ENCODE measurements at regions not wholly inside any gene's neighbourhood (a gene's known extent, or its start where the extent isn't known, plus 50 kb on each side); places are given as distances from the start of the nearest gene placed in this dataset.

DNA sequence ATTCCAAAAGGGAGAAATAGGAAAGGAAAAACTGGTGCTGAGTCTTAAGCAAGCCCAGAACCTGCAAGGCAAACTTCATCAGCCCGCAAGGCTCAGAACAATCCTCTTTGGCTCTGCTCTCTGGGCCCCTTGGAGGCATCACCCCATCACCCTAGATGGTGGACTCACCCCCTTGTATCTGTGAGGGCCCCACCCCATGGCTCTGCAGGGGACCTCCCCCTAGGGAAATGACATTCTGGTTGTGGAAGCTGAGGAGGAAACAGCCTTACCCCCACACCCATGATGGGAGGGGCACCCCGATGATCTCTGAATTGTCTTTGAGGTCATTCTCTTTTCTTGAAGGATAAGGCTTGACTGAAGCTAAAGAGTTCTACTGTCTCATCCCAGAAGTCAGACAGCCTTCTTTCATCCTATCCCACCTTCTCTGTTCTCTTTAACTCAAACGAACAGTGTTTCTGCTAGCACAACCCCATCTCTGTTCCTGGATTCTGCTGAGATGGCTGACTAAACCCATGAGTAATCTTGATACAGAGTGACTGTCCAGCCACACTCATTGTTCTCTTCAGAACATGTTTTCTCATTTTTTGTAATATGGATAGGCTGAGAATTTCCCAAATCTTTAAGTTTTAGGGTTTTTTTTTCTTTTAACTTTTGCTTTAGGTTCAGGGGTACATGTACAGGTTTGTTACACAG lies 492.1 kb upstream of the MYT1L start:
- no peak for DNase-seq

DNA sequence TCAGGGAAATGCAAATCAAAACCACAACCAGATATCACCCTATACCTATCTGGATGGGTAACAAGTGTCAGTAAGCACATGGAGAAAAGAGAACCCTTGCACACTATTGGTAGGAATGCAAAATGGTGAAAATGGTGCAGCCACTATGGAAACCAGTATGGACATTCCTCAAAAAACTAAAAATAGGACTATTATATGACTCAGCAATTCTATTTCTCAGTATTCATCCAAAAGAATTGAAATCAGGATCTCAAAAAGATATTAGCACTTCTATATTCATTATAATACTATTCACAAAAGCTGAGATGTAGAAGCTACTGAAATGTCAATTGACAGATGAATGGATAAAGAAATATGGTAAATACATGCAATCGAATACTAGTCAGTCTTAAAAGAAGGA lies 491.1 kb upstream of the MYT1L start:
- no peak for DNase-seq

DNA sequence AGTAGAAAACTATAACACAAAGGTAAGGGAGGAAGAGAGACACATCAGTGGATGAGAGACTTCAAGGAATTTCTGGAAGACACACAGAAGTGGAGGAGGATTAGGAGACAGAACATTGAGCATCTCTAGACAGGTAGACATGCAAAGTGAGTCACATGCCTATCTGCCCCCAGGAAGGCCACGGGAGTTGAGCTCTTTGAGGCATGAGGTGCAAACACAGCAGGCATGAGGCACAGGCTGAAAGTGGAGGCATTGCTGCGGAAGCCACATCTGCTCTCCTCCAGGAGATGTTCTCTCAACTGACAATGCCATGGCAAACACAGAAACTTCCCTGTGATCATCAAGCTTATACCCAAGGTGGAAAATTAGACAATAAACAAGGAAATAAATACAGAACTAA lies 481.6 kb upstream of the MYT1L start:
- DNase-seq: no peak

DNA sequence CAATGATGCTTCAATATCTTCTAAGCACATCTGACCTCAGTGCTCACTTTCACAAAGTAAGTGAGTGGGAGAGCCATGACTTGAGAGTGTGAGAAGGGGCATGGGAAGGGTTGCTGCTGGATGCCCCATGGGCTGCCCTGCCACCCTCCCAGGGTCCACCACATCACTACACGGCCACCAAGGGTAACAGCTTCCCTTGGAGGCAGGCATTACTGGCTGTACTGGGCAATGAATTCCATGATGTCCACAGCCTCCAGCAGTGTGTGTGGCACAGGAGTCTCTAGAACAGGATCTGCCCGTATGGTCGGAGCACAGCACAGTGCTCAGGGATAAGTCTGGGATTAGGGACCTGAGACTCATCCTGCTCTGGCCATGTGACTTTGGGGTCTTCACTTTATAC lies 481.0 kb upstream of the MYT1L start:
- DNase-seq: no peak

DNA sequence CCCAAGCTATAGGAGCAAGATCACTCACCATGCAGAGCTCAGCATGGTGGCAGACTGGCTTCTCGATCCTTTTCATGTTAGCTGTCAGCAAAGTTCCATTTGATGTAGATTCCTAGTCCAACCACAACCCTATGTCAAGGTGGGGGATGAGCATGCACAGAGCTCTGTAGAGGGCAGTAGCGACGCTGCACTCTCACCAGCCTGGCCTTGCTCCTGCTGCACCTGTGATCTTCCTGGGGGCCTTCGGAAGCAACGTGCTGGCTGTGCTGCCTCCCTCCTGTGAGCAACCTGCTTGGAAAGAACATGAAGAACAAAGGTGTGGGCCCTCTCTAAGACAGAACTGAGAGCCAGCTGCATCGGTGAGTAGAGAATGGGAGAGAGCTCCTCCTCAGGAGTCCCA lies 479.4 kb upstream of the MYT1L start:
- DNase-seq: no peak

DNA sequence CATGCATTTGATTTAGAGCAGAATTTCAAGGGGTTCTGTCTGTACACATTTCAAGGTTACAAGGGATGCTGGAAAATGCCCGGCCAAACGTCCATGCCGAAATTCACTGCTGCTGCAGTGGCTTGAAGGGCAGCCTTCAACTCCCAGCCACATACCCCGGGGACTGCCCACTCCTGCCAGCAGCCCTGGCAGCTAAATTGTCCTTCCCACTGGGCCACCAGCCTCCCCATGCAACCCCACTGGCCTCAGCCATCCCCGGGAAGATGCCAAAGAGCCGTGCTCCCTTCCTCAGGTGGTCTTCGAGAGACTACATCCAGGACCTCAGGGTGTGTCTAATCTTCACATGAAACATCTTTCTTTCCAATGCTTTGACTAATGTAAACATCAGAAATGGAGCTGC lies 478.7 kb upstream of the MYT1L start:
- no peak for DNase-seq

DNA sequence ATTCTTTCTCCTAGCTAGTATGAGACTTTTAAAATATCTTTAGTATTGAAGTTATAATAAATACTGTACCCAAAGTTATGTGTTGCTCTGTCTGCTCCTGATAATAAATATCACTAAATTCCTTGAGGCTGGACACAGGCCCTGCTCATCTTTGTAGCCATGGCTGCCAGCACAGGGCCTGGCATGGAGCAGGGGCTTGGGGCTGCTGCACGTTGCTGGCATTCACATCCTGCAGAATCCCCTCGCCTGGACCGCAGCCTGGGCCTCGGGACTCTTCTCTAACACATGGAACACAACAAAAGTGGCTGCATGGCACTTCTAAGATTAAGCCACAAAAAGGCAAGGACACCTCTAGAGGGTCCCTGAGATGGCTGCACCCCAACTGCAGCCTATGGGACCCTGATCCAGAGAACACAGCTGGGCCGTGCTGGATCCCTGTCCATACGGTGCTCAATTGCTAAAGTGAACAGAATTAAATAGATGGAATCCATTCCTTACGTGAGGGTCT lies 477.5 kb upstream of the MYT1L start:
- no peak for DNase-seq

DNA sequence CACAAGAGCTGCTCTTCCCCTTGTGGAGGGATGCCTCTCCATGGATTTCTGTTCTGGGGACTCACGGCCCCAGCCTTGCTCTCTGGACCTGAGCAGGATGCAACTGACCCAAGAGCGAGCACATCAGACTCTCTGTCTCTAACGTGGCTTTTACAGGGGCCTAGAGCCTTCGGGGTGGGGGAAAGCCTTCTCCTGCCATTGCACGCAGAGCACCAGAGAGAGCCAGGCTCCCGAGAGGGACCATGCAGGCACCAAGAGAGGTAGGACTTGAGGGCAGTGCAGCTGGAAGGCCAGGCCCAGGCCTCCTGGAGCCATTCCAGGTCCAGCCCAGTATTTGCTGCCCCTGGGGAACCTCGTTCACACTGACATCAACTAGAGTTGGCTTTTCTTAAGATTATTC lies 475.6 kb upstream of the MYT1L start:
- DNase-seq: no peak

DNA sequence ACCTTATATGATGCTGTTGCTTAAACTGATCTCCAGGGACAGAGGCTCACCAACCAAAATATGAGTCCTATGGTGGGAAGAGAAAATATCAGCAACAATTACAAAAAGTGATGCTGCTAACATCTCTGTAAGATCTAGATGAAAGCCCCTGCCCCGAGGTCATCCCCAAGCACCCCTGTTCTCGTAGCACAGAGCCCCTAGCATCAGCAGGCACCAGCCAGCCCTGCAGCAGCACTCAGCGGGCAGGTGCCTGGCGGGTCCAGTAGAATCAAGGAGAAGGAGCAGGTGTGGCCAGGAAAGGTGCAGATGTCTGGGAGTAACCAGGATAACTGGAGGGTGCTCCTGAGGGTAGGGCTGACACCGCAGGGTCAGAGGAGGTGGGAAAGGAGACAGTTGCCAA lies 474.2 kb upstream of the MYT1L start:
- no peak for DNase-seq

DNA sequence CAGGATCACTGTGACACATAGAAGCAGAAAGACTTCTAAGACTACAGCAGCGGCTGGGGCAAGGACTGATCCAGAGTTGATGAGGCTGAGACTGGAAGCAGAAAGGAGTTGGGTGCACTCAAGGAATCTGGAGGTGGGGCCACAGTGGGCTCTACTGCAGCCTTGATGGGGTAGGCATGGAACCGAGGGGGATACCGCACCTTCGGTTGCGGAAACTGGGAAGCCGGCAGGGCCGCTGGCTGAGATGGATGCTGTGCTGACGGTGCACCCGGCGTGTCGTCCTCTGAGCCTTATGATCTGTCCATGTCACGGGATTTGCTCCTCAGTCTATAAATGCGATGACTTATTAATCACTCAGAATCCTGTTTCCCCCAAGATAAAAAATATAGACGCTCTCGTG lies 473.5 kb upstream of the MYT1L start:
- DNase-seq: no peak

DNA sequence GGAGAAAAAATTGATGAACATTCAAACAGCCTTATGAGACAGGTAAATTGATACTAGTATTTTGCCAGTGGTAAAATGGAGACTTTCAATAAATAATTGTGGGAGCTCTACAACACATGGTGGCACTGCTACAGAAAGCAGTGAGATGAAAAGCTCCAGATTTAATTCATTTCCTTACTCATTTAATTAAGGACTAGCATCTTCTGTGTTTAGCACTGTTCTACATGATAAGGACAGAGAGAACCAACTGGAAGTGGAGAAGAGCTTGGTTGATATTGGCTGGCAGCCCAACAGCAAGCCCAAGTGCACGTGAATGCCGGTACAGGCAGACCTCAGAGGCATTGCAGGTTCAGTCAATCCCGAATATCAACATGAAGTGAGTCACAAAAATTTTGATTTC lies 470.4 kb upstream of the MYT1L start:
- DNase-seq: no peak

DNA sequence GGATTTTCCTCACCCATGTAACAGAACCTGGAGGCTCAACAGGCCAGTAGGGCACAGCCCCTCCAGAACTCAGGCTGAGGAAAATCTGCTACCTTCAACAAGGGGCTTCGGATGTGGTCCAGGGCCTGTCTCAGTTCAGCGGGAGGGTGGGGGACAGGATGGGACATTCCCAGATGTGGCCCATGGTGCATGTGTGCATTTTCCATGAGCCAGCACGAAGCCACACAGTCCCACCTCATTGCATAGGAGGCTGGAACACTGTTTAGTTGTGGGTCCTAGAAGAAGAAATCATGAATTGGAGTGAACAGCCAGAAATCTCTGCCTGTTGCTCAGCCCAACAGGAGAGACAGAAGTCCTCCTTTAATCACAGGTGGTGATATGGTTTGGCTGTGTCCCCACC lies 469.6 kb upstream of the MYT1L start:
- no peak for DNase-seq

DNA sequence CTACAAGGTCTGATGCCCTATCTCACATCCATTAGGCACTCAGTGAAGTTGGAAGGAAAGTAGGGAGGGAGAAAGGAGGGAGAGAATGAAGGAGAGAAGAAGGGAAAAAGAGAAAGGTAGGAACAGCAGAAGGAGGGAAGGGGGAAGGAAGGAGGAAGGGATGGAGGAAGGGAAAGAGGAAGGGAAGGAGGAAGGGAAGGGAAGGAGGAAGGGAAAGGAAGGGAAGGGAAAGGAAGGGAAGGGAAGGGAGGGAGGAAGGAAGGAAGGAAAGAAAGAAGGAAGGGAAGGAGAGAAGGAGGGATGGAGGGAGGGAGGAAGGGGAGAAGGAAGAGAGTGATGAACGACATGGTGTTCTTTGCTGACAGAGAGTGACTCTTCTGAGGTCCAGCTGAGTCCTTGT lies 468.9 kb upstream of the MYT1L start:
- no peak for DNase-seq

DNA sequence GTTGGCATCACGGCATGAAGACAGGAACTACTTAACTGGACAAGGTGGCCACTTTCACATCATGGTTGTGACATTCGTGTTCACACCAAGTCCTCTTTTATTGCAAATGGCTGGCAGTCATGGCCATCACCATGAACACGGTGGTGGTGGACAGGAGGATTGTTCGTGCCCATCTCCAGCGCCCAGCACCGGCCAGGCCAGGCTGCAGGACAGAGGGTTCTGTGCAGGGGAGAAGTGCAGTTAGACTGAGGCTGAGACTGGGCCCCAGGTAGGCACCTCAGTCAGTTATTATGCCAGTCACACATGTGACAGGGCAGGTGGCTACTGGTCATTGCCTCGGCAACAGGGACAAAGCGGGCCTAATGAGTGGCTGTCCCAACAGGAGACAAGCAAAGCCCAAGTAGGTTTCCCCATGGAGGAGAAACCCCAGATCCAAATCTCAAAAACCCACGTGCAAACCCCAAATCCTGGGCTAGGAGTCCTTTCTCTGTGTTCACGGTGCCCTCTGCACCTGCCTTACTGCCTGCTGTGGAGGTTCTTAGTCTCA lies 468.1 kb upstream of the MYT1L start:
- DNase-seq: no peak

DNA sequence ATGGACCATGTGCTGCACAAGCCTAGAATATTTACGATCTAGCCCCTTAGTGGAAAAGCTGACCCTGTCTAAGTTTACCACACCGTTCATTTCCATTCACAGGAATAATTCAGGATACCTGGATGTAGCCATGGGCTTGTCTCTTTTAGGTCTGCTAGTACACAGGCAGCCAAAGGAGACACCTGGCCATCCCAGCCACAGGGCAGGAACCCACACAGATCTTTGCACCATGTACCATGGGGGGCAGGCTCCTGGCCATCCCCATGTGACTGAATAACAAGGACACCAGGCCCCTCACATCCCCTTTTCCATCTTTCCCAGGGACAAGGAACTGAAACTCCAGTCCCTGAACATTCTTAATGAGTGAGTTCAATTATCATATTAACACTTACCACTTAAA lies 467.3 kb upstream of the MYT1L start:
- DNase-seq: no peak

DNA sequence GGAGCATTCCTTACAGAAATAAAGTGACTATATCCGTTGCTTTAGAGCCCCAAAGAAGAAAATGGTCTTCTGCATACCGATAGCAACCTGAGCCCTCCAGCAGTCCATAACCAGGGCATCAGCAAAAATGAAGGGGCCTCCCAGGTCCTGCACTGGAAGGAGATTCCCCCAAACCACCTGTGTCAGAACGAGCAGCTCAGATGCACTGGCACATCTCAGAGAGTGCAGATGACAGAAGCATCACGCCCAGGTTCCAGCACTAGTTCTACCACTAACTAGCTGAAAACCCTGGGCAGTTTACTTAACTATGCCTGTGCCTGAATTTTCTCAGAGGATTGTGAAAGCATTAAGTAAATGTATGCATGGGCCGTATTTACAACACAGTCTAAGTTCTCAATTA lies 466.7 kb upstream of the MYT1L start:
- DNase-seq: no peak

DNA sequence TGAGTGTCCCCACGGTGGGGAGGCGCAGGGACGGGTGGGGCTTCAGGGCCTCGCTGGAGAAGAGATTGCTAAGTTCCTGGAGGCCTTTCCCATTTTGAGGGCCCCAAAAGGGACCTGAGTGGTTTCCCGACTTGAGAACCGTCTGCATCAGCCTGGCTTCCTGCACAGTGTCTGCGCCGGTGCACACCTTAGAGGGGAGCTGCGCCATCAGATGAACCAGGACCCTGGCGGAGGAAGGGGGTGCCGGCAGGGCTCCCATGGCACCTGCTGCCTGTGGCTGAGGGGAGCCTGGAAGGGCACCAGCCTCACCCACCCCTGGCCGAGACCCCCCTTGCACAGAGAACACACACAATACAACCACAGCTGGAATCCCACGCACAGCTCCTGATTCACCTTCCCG lies 465.1 kb upstream of the MYT1L start:
- DNase-seq: no peak

DNA sequence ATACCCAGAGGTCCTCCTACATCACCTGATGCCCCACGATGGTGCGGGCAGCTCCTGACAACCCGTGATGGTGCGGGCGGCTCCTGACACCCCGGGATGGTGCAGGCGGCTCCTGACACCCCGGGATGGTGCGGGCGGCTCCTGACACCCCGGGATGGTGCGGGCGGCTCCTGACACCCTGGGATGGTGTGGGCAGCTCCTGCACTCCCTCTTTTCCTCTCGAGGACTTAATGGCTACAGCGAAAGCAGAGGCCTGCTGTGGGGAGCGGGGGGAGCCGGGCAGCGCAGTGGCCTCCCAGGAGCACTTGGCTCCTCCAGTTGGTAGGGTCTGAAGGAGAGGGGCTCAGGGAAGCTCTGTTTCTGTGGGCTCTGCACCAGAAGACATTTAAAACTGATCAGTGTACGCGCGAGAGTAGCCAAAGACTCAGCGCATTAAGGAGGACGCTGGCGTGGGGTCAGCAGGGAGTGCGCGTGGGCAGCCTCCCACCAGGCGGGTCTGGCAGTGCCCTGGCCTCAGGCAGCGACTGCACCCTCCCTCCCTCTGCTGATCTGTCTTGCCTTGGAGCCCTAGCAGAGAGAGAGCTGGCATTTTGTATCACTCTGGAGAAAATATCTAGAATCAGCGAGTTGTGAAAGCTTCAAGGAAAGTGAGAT lies 464.5 kb upstream of the MYT1L start:
- no peak for DNase-seq

DNA sequence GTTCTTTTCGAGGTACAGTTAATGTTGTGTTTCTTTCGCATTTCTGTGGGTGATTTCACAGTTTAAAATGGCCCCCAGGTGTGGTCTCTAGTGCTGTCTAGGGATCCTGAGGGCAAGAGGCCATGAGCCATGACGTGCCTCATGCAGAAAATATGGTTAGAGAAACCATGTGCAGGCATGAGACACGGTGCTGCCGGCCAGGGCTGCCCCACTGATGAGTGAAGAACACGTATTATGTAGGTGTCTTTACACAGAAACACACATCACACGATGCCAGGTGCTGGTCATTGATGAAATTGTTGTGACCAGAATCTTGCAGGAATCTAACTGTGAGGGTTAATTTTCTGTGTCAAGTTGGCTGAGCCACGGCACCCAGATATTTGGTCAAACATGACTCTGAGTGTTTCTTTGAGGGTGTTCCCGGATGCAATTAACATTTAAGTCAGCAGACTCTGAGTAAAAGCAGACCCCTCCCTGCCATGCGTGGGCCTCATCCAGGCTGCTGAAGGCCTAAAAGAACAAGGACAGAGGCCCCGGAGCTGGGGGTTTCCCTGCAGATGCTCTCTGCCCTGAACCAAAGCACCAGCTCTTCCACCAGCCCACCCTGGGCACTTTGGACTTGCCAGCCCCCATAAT lies 463.0 kb upstream of the MYT1L start:
- DNase-seq: no peak

DNA sequence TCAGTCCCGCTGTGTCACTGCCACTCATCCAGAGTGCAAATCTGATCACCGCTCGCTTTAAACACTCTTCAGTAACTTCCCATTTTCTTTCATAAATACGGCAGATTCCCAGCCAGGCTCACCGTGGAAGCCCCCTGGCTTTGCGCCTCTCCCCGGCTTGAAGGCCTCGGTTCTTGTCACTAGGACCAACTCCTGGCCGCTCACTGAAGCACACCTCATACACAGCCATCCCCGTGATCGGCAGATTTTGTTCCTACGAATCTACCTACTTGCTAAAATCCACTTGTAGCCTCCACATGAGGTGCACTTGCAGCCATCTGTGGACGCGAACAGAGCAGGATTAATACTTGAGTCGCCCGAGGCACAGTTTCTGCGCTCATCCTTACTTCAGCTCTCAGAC lies 462.4 kb upstream of the MYT1L start:
- no peak for DNase-seq

DNA sequence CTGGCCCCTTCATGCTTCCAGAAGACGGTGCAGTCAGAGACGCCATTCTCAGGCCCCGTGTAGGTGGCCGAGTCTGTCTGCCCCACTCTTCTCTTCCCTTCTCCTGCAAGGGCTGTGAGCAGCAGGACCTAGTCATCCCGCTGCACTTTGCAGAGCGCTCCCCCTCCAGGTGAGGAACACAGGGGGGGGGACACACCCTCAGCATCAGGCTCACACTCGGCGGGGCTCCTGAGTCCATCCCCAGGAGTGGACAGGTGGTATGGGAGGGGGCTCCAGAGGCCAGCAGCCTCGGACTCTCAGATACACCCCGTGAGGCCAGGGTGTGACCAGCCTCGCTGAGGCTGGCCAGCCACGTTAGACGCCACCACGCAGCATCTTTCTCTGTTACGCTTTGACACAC lies 460.5 kb upstream of the MYT1L start:
- DNase-seq: no peak

DNA sequence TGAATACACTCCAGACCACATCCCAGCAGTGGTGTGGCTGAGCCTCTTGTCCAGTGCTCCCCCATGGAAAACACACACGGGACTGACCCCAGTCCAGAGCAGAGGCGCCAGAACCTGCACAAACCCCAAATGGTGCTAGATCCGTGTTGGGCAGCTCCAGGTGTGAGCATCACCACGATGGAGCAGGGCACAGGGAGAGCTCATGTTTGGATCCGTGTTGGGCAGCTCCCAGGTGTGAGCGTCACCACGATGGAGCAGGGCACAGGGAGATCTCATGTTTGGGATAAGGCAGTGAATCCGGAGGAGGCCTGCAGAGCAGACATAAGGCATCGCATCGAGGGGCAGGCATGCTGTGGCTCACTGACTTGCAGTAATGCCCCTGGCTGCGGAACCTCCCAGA lies 460.0 kb upstream of the MYT1L start:
- no peak for DNase-seq

DNA sequence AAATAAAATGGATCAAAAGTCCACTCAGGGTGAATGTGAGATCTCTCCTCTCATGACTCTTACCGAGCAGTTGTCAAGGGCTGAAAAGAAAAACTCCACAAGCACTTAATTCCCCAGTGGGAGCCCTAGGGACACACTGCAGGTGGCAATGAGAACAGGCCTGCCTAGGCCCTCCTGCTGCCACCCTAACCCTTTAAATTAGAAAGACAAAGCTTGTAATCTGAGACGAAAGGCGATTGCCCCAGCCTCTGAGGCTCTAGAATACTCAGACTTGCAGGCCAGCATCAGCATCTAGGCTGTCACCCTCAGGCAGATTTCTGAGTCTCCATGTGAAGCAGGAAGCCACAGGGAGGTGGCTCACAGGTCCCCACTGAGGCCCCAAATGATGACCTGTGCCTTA lies 457.0 kb upstream of the MYT1L start:
- DNase-seq: no peak

DNA sequence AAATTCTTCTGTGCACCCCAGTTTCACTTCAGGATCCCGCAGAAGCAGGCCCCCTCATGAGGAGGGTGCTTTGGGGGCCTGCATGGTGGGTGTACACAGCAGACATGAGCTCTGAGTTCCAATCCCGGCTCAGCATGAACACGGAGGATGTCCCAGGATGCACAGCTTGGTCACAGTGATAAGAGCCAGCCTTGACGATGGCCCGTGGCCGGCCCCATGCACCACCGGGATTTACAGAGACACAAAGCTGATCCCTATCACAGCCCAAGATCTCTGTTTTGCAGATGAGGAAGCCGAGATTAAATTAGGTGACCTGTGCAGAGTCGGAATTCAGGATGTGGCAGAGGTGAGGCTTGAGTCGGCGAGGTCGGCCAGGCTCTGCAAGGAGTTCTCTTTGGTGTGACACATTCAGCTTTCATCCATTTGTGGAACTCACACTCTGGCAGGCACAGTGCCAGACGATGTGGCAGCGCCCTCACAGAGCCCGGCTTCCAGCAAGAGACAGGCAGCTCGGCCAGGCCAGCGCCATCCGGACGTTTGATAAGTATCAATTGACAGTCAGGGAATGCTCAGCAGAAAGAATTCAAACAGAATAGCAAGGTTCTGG lies 456.3 kb upstream of the MYT1L start:
- DNase-seq: no peak
